GM21528 (cell line): ENCODE measurements at regions not wholly inside any gene's neighbourhood (a gene's known extent, or its start where the extent isn't known, plus 50 kb on each side); places are given as distances from the start of the nearest gene placed in this dataset.

Experiments used
- ATAC-seq: cut with Tn5 transposase; IDR thresholded peaks from one replicate; pipeline ENCODE4 v1.9.1; 2021; ENCODE audit warnings: mild to moderate bottlenecking, moderate library complexity; ENCODE audit not compliant: unreplicated experiment, low FRiP score

GRCh38 chr7:34452363-34452762, 205.7 kb upstream of the NPSR1 start:
- ATAC-seq = no peak

- no peak for ATAC-seq
Measured at GRCh38 chr7:34453150-34453549, 204.9 kb upstream of the NPSR1 start.

- no peak for ATAC-seq
Measured at GRCh38 chr7:34454381-34454780, 203.6 kb upstream of the NPSR1 start.

- no peak for ATAC-seq
Measured at GRCh38 chr7:34457329-34457728, 200.7 kb upstream of the NPSR1 start.

GRCh38 chr7:34463830-34464229, 194.2 kb upstream of the NPSR1 start:
- no peak for ATAC-seq

- no peak for ATAC-seq
Measured at GRCh38 chr7:34471844-34472243, 186.2 kb upstream of the NPSR1 start.

GRCh38 chr7:34486371-34486770, 171.6 kb upstream of the NPSR1 start:
- ATAC-seq = no peak

GRCh38 chr7:34487391-34488115, 170.5 kb upstream of the NPSR1 start:
- no peak for ATAC-seq

- ATAC-seq = no peak
Measured at GRCh38 chr7:34488766-34489165, 169.3 kb upstream of the NPSR1 start.

GRCh38 chr7:34491899-34492298, 166.1 kb upstream of the NPSR1 start:
- no peak for ATAC-seq

- no peak for ATAC-seq
Measured at GRCh38 chr7:34493752-34494151, 164.3 kb upstream of the NPSR1 start.

GRCh38 chr7:34497153-34497777, 160.8 kb upstream of the NPSR1 start:
- no peak for ATAC-seq

GRCh38 chr7:34501156-34501555, 156.9 kb upstream of the NPSR1 start:
- ATAC-seq = no peak

- ATAC-seq = no peak
Measured at GRCh38 chr7:34507191-34507590, 150.8 kb upstream of the NPSR1 start.

- ATAC-seq = no peak
Measured at GRCh38 chr7:34523226-34523918, 134.6 kb upstream of the NPSR1 start.

GRCh38 chr7:34530259-34530658, 127.8 kb upstream of the NPSR1 start:
- no peak for ATAC-seq

- ATAC-seq = no peak
Measured at GRCh38 chr7:34539003-34539402, 119.0 kb upstream of the NPSR1 start.

GRCh38 chr7:34544621-34545020, 113.4 kb upstream of the NPSR1 start:
- no peak for ATAC-seq

GRCh38 chr7:34550996-34551395, 107.0 kb upstream of the NPSR1 start:
- ATAC-seq = no peak

- no peak for ATAC-seq
Measured at GRCh38 chr7:34552502-34552901, 105.5 kb upstream of the NPSR1 start.

GRCh38 chr7:34558022-34558421, 100.0 kb upstream of the NPSR1 start:
- ATAC-seq = no peak

GRCh38 chr7:34564091-34564490, 93.9 kb upstream of the NPSR1 start:
- no peak for ATAC-seq
